A549 (cell line): ENCODE measurements at regions not wholly inside any gene's neighbourhood (a gene's known extent, or its start where the extent isn't known, plus 50 kb on each side); places are given as distances from the start of the nearest gene placed in this dataset.

ENCODE experiments used
- CTCF ChIP-seq: fragments of >200 bp; sonication (Bioruptor Twin); formaldehyde crosslinking; IDR thresholded peaks from 3 replicates; pipeline ENCODE4 v1.5.1; 2016
- HDAC2 ChIP-seq: fragments of 200-600 bp; sonication (generic); IDR thresholded peaks from 2 replicates; pipeline ENCODE4 v1.6.1; 2016
- KDM1A ChIP-seq: fragments of 200-600 bp; sonication (generic); IDR thresholded peaks from 2 replicates; pipeline ENCODE4 v1.6.1; 2016; ENCODE audit warnings: low read depth, mild to moderate bottlenecking
- RCOR1 ChIP-seq: fragments of 150-350 bp; IDR thresholded peaks from 2 replicates; pipeline ENCODE4 v1.6.1; 2014; ENCODE audit warnings: antibody characterized with exemption, low read length, low read depth

GRCh38 chr14:71726580-71727021 is 205.6 kb upstream of the RGS6 start:
- TF ChIP-seq CTCF (no peak), RCOR1 (no peak), HDAC2 (no peak), KDM1A (no peak)
